ENCODE measurements at regions not wholly inside any gene's neighbourhood (a gene's known extent, or its start where the extent isn't known, plus 50 kb on each side); places are given as distances from the start of the nearest gene placed in this dataset.
"Not testable (repeated sequence)": the region's sequence is repeated elsewhere in the genome, so short reads cannot be mapped to it uniquely, and the experiment has no call there.

- Histone ChIP-seq H3K36me3 (no peaks in the 10 kb centered on the region), H3K4me1 (replicated peaks) (no peaks in the 10 kb centered on the region), H3K9me3 (replicated peaks) (no peaks in the 10 kb centered on the region), H3K4me3 (no peak overlapping the region), H3K27ac (no peak overlapping the region), H3K27me3 (replicated peaks) (no peaks in the 10 kb centered on the region)
- DNase-seq (ENCODE audit: low read depth in 1 of 2, low spot score in 2 of 2): no peak
These were observed 817.6 kb downstream of the XPNPEP1 start for GRCh38 chr10:109105725-109106124.

- H3K36me3 ChIP-seq: no peaks in the 10 kb centered on the region
- H3K27me3 ChIP-seq (replicated peaks): no peaks in the 10 kb centered on the region
- H3K4me3 ChIP-seq: no peak overlapping the region
- H3K4me1 ChIP-seq (replicated peaks): no peaks in the 10 kb centered on the region
- H3K9me3 ChIP-seq (replicated peaks): no peaks in the 10 kb centered on the region
- no peak overlapping the region for H3K27ac ChIP-seq
- DNase-seq (ENCODE audit: low read depth in 1 of 2, low spot score in 2 of 2): no peak
These were observed 818.5 kb downstream of the XPNPEP1 start for GRCh38 chr10:109104806-109105205.

- H3K36me3 ChIP-seq: no peaks in the 10 kb centered on the region
- H3K4me1 ChIP-seq (replicated peaks): no peaks in the 10 kb centered on the region
- H3K27ac ChIP-seq: no peak overlapping the region
- no peaks in the 10 kb centered on the region for H3K9me3 ChIP-seq (replicated peaks)
- no peaks in the 10 kb centered on the region for H3K27me3 ChIP-seq (replicated peaks)
- DNase-seq (ENCODE audit: low read depth in 1 of 2, low spot score in 2 of 2): no peak
- H3K4me3 ChIP-seq: no peak overlapping the region
These were observed 820.0 kb downstream of the XPNPEP1 start for GRCh38 chr10:109103278-109103677.

GRCh38 chr10:109089779-109090178 is 833.5 kb downstream of the XPNPEP1 start:
- Histone ChIP-seq H3K36me3 (no peaks in the 10 kb centered on the region), H3K9me3 (replicated peaks) (no peaks in the 10 kb centered on the region), H3K4me3 (no peak overlapping the region), H3K4me1 (replicated peaks) (no peaks in the 10 kb centered on the region), H3K27me3 (replicated peaks) (no peaks in the 10 kb centered on the region), H3K27ac (no peak overlapping the region)
- DNase-seq (ENCODE audit: low read depth in 1 of 2, low spot score in 2 of 2): no peak

GRCh38 chr10:109071539-109071938 is 851.8 kb downstream of the XPNPEP1 start:
- H3K9me3 ChIP-seq (replicated peaks): no peaks in the 10 kb centered on the region
- H3K27me3 ChIP-seq (replicated peaks): no peaks in the 10 kb centered on the region
- no peaks in the 10 kb centered on the region for H3K36me3 ChIP-seq
- no peaks in the 10 kb centered on the region for H3K4me1 ChIP-seq (replicated peaks)
- H3K4me3 ChIP-seq: no peak overlapping the region
- no peak for DNase-seq (ENCODE audit: low read depth in 1 of 2, low spot score in 2 of 2)
- no peak overlapping the region for H3K27ac ChIP-seq

GRCh38 chr10:109070492-109070891 is 852.8 kb downstream of the XPNPEP1 start:
- H3K27me3 ChIP-seq (replicated peaks): no peaks in the 10 kb centered on the region
- no peak overlapping the region for H3K27ac ChIP-seq
- no peaks in the 10 kb centered on the region for H3K9me3 ChIP-seq (replicated peaks)
- no peaks in the 10 kb centered on the region for H3K36me3 ChIP-seq
- no peaks in the 10 kb centered on the region for H3K4me1 ChIP-seq (replicated peaks)
- DNase-seq (ENCODE audit: low read depth in 1 of 2, low spot score in 2 of 2): no peak
- H3K4me3 ChIP-seq: no peak overlapping the region

GRCh38 chr10:109067031-109067430 is 856.3 kb downstream of the XPNPEP1 start:
- Histone ChIP-seq H3K36me3 (no peaks in the 10 kb centered on the region), H3K4me1 (replicated peaks) (no peaks in the 10 kb centered on the region), H3K27ac (no peak overlapping the region)

GRCh38 chr10:109065821-109066220 is 857.5 kb downstream of the XPNPEP1 start:
- no peaks in the 10 kb centered on the region for H3K9me3 ChIP-seq (replicated peaks)
- no peak for DNase-seq (ENCODE audit: low read depth in 1 of 2, low spot score in 2 of 2)
- no peak overlapping the region for H3K4me3 ChIP-seq
- H3K27ac ChIP-seq: no peak overlapping the region
- no peaks in the 10 kb centered on the region for H3K4me1 ChIP-seq (replicated peaks)
- H3K27me3 ChIP-seq (replicated peaks): no peaks in the 10 kb centered on the region; the same call in 1 of the 2 replicates
- no peaks in the 10 kb centered on the region for H3K36me3 ChIP-seq

More at GRCh38 chr10:109067031-109067430, 856.3 kb downstream of the XPNPEP1 start:
- Histone ChIP-seq H3K4me3 (no peak overlapping the region), H3K27me3 (replicated peaks) (no peaks in the 10 kb centered on the region; the same call in 1 of the 2 replicates), H3K9me3 (replicated peaks) (no peaks in the 10 kb centered on the region)
- DNase-seq (ENCODE audit: low read depth in 1 of 2, low spot score in 2 of 2): no peak

GRCh38 chr10:109062371-109062770 is 860.9 kb downstream of the XPNPEP1 start:
- DNase-seq (ENCODE audit: low read depth in 1 of 2, low spot score in 2 of 2): no peak
- no peaks in the 10 kb centered on the region; the same call in 1 of the 2 replicates for H3K27me3 ChIP-seq (replicated peaks)

GRCh38 chr10:109055243-109055642 is 868.1 kb downstream of the XPNPEP1 start:
- H3K4me3 ChIP-seq: no peak overlapping the region
- no peaks in the 10 kb centered on the region for H3K36me3 ChIP-seq
- no peak overlapping the region for H3K27ac ChIP-seq
- DNase-seq (ENCODE audit: low read depth in 1 of 2, low spot score in 2 of 2): no peak
- H3K9me3 ChIP-seq (replicated peaks): no peaks in the 10 kb centered on the region
- H3K4me1 ChIP-seq (replicated peaks): no peaks in the 10 kb centered on the region
- no peaks in the 10 kb centered on the region for H3K27me3 ChIP-seq (replicated peaks)

More at GRCh38 chr10:109062371-109062770, 860.9 kb downstream of the XPNPEP1 start:
- H3K27ac ChIP-seq: no peak overlapping the region
- H3K4me1 ChIP-seq (replicated peaks): no peaks in the 10 kb centered on the region
- H3K9me3 ChIP-seq (replicated peaks): no peaks in the 10 kb centered on the region
- no peaks in the 10 kb centered on the region for H3K36me3 ChIP-seq
- H3K4me3 ChIP-seq: no peak overlapping the region

GRCh38 chr10:109047856-109048255 is 875.5 kb downstream of the XPNPEP1 start:
- Histone ChIP-seq H3K4me1 (replicated peaks) (no peaks in the 10 kb centered on the region), H3K9me3 (replicated peaks) (no peaks in the 10 kb centered on the region), H3K27ac (no peak overlapping the region), H3K4me3 (no peak overlapping the region), H3K27me3 (replicated peaks) (no peaks in the 10 kb centered on the region), H3K36me3 (no peaks in the 10 kb centered on the region)
- DNase-seq (ENCODE audit: low read depth in 1 of 2, low spot score in 2 of 2): no peak

GRCh38 chr10:109046427-109046826 is 876.9 kb downstream of the XPNPEP1 start:
- H3K4me1 ChIP-seq (replicated peaks); H3K36me3 ChIP-seq; DNase-seq (ENCODE audit: low read depth in 1 of 2, low spot score in 2 of 2): not testable (repeated sequence)

GRCh38 chr10:109040622-109041021 is 882.7 kb downstream of the XPNPEP1 start:
- H3K4me3 ChIP-seq: no peak overlapping the region
- H3K27ac ChIP-seq: no peak overlapping the region
- H3K9me3 ChIP-seq (replicated peaks): no peaks in the 10 kb centered on the region
- no peaks in the 10 kb centered on the region for H3K36me3 ChIP-seq
- no peaks in the 10 kb centered on the region for H3K4me1 ChIP-seq (replicated peaks)
- DNase-seq (ENCODE audit: low read depth in 1 of 2, low spot score in 2 of 2): no peak
- no peaks in the 10 kb centered on the region for H3K27me3 ChIP-seq (replicated peaks)

More at GRCh38 chr10:109046427-109046826, 876.9 kb downstream of the XPNPEP1 start:
- H3K27ac ChIP-seq; H3K27me3 ChIP-seq (replicated peaks); H3K9me3 ChIP-seq (replicated peaks); H3K4me3 ChIP-seq: not testable (repeated sequence)

GRCh38 chr10:109037978-109038377 is 885.3 kb downstream of the XPNPEP1 start:
- no peaks in the 10 kb centered on the region for H3K4me1 ChIP-seq (replicated peaks)
- no peak overlapping the region for H3K27ac ChIP-seq
- DNase-seq (ENCODE audit: low read depth in 1 of 2, low spot score in 2 of 2): no peak
- H3K4me3 ChIP-seq: no peak overlapping the region
- H3K27me3 ChIP-seq (replicated peaks): no peaks in the 10 kb centered on the region
- no peaks in the 10 kb centered on the region for H3K9me3 ChIP-seq (replicated peaks)
- H3K36me3 ChIP-seq: no peaks in the 10 kb centered on the region

GRCh38 chr10:109030581-109031210 is 892.6 kb downstream of the XPNPEP1 start:
- no peak for DNase-seq (ENCODE audit: low read depth in 1 of 2, low spot score in 2 of 2)
- Histone ChIP-seq H3K4me1 (replicated peaks) (no peaks in the 10 kb centered on the region), H3K27ac (no peak overlapping the region), H3K36me3 (no peaks in the 10 kb centered on the region), H3K9me3 (replicated peaks) (no peaks in the 10 kb centered on the region), H3K27me3 (replicated peaks) (no peaks in the 10 kb centered on the region), H3K4me3 (no peak overlapping the region)

Data from SJSA1 (cell line).